Endothelial cell of umbilical vein (primary cell): ENCODE measurements at regions not wholly inside any gene's neighbourhood (a gene's known extent, or its start where the extent isn't known, plus 50 kb on each side); places are given as distances from the start of the nearest gene placed in this dataset.

Experiments used
- EZH2 ChIP-seq: IDR thresholded peaks from 2 replicates; pipeline ENCODE4 v1.6.1; 2012; ENCODE audit warnings: borderline replicate concordance, low read depth, mild to moderate bottlenecking, moderate library complexity, low read length, inconsistent platforms; ENCODE audit not compliant: severe bottlenecking
- FOS ChIP-seq: IDR thresholded peaks from 2 replicates; pipeline ENCODE4 v1.6.1; 2011; ENCODE audit warnings: mild to moderate bottlenecking, low read length, moderate library complexity, borderline replicate concordance; ENCODE audit not compliant: insufficient read depth
- POLR2A ChIP-seq: IDR thresholded peaks from 2 replicates; pipeline ENCODE4 v1.6.1; 2012; ENCODE audit warnings: low read depth, mild to moderate bottlenecking, control low read depth, low read length
- POLR2AphosphoS5 ChIP-seq: IDR thresholded peaks from 2 replicates; pipeline ENCODE4 v1.6.1; 2012; ENCODE audit warnings: low read depth, mild to moderate bottlenecking, control low read depth, low read length, moderate library complexity; ENCODE audit not compliant: insufficient read depth
- TF ChIP-seq, protein P1 (sequence below), 2 donors: IDR thresholded peaks; 1 replicate in 1 of 2; 2 replicates in 1 of 2; pipeline ENCODE4 v1.5.1; 2011; ENCODE audit warnings: low read length in 2 of 2, mild to moderate bottlenecking in 2 of 2, moderate library complexity in 2 of 2, control low read depth in 1 of 2, inconsistent platforms in 1 of 2, low read depth in 1 of 2; ENCODE audit not compliant: insufficient read depth in 1 of 2; ENCODE audit errors: extremely low read depth in 1 of 2
- TF ChIP-seq, protein P2 (sequence below): IDR thresholded peaks from 2 replicates; pipeline ENCODE4 v1.6.1; 2011; ENCODE audit not compliant: insufficient read depth, insufficient read length

DNA sequence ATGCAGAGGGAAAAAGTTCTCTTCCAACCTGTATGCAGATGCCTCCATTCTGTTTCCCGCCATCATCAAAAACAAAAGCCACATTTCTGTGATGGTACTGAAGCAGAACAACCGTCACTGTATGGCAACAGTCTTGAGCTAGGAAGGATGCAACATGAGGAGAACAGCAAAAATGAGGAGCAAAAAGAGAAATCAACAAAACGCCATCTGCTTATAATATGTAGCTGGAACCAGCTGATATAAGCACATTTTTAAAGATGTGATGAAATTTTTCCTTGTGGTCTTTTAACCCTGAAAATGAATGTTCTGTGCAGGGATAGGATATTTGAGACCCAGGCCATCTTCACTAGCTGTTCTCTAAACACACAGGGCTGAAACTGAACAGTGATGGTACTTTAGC, 287.0 kb downstream of the ZIC4 start:
- TF ChIP-seq, protein P1, sequence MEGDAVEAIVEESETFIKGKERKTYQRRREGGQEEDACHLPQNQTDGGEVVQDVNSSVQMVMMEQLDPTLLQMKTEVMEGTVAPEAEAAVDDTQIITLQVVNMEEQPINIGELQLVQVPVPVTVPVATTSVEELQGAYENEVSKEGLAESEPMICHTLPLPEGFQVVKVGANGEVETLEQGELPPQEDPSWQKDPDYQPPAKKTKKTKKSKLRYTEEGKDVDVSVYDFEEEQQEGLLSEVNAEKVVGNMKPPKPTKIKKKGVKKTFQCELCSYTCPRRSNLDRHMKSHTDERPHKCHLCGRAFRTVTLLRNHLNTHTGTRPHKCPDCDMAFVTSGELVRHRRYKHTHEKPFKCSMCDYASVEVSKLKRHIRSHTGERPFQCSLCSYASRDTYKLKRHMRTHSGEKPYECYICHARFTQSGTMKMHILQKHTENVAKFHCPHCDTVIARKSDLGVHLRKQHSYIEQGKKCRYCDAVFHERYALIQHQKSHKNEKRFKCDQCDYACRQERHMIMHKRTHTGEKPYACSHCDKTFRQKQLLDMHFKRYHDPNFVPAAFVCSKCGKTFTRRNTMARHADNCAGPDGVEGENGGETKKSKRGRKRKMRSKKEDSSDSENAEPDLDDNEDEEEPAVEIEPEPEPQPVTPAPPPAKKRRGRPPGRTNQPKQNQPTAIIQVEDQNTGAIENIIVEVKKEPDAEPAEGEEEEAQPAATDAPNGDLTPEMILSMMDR (IDR thresholded peaks at IDR 0.05; ENCODE audit: extremely low read depth in 1 of 2, insufficient read depth in 1 of 2, low read depth in 1 of 2, low read length in 2 of 2), result no peak
- TF ChIP-seq EZH2 (no peak), POLR2A (no peak), FOS (no peak), POLR2AphosphoS5 (no peak)
- TF ChIP-seq, protein P2, sequence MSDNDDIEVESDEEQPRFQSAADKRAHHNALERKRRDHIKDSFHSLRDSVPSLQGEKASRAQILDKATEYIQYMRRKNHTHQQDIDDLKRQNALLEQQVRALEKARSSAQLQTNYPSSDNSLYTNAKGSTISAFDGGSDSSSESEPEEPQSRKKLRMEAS, result no peak
